CD4-positive, alpha-beta T cell treated with Interferon gamma for 1 hour (primary cell): ENCODE measurements at regions not wholly inside any gene's neighbourhood (a gene's known extent, or its start where the extent isn't known, plus 50 kb on each side); places are given as distances from the start of the nearest gene placed in this dataset.
A peak's percentile ranks its signal among the peaks of the same experiment; 100 is the strongest.

Experiments used
- DNase-seq: peaks from one replicate; pipeline ENCODE4 v3.0.0-alpha.2; 2020

DNA sequence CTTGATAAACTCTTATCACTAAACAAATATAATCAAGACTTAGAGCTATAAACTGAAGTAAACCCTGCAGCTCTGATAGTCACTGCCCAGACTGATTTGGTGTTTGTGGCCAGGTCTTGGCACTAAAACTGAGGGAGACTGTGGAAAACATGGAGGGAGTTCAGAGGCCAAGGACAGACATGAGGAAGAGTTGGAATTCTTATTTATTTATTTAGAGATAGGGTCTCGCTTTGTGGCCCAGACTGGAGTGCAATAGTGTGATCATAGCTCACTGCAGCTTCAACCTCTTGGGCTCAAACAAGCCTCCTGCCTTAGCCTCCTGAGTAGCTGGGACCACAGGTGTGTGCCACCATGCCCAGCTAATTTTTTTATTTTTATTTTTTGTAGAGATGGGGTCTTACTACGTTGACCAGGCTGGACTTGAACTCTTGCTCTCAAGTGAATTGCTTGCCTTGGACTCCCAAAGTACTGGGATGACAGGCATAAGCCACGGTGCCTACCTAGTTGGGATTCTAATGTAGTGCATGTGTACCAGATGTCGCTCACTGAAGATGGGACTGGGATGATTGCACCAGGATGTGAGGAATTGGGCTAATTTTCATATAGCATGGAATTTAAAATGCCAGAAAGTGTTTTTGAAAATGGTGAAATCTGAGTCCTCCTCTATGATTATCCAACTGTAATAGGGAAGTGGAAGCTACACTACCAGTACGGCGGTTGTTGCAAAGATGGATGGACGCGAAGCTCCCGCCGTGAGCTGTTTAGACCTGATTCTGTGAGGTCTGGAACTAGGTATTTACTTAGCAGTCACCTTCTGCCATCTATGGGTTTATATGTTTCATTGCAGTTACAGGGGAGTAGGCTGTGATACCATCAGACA lies 52.7 kb upstream of the CTLA4 start:
- DNase-seq, result peak; percentile 61

GRCh38 chr2:203815541-203815898 lies 52.1 kb upstream of the CTLA4 start:
- no peak for DNase-seq

GRCh38 chr2:203817147-203817546 lies 50.4 kb upstream of the CTLA4 start:
- no peak for DNase-seq
